Subcutaneous abdominal adipose tissue (tissue), 5 donors: ENCODE measurements at regions not wholly inside any gene's neighbourhood (a gene's known extent, or its start where the extent isn't known, plus 50 kb on each side); places are given as distances from the start of the nearest gene placed in this dataset.
"Not testable (repeated sequence)": the region's sequence is repeated elsewhere in the genome, so short reads cannot be mapped to it uniquely, and the experiment has no call there.

ENCODE experiments used
- H3K27ac ChIP-seq: one replicate; pipeline ENCODE4 v1.7.0; 2013; ENCODE audit warnings: low read depth, mild to moderate bottlenecking, inconsistent platforms, low read length, moderate library complexity
- H3K27me3 ChIP-seq, 5 donors: one replicate each; pipeline ENCODE4 v1.7.0; 2013; ENCODE audit warnings: low read length in 5 of 5, inconsistent platforms in 1 of 5; ENCODE audit not compliant: control insufficient read depth in 5 of 5, insufficient read depth in 4 of 5
- H3K36me3 ChIP-seq, 5 donors: one replicate each; pipeline ENCODE4 v1.7.0; 2013; ENCODE audit warnings: low read length in 5 of 5; ENCODE audit not compliant: control insufficient read depth in 5 of 5, insufficient read depth in 5 of 5
- H3K4me1 ChIP-seq, 5 donors: one replicate each; pipeline ENCODE4 v1.7.0; 2013; ENCODE audit warnings: low read length in 5 of 5, mild to moderate bottlenecking in 3 of 5, moderate library complexity in 1 of 5; ENCODE audit not compliant: control insufficient read depth in 5 of 5, insufficient read depth in 5 of 5
- H3K4me3 ChIP-seq, 5 donors: one replicate each; pipeline ENCODE4 v1.7.0; 2013; ENCODE audit warnings: low read length in 5 of 5, low read depth in 1 of 5
- H3K9ac ChIP-seq, 5 donors: one replicate each; pipeline ENCODE4 v1.7.0; 2013; ENCODE audit warnings: low read length in 5 of 5, mild to moderate bottlenecking in 4 of 5, moderate library complexity in 3 of 5
- H3K9me3 ChIP-seq, 5 donors: one replicate each; pipeline ENCODE4 v1.7.0; 2013; ENCODE audit warnings: low read length in 5 of 5; ENCODE audit not compliant: control insufficient read depth in 5 of 5
- donor health status: healthy.
- donor health status: healthy.
- donor health status: healthy.
- donor health status: healthy.
- donor health status: healthy.

DNA sequence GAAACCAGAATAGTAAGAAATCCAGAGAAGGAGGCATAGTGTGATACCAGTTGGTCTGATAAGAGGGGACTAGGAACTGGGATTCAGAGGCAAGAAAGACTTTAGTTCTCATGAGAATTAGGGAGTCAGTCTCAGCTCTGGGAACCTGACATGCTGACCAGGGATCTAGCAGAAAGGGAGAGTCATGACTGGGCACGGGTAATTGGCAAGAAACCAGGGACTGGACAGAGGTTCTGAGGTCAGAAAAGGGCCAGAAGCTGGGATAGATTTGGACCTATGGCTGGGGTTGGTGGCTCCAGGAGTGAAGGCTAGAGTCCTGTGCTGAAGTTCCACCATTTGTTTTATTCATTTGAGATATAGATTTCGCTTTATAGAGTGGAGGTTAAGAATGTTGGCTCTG, 110.2 kb upstream of the C1GALT1C1 start:
- H3K27me3 ChIP-seq, result peaks cover 0 to 4% (median 0%) of the 10 kb centered on the region in 5 donors
- H3K4me1 ChIP-seq, result peaks cover 0 to 1% (median 0%) of the 10 kb centered on the region in 5 donors
- H3K9me3 ChIP-seq, result no peaks in the 10 kb centered on the region
- no peak overlapping the region for H3K27ac ChIP-seq
- no peak overlapping the region for H3K4me3 ChIP-seq
- H3K9ac ChIP-seq, result no peak overlapping the region
- no peaks in the 10 kb centered on the region for H3K36me3 ChIP-seq

- Histone ChIP-seq H3K27me3 (peaks cover 0 to 5% (median 0%) of the 10 kb centered on the region in 5 donors), H3K4me1 (peaks cover 0 to 4% (median 2%) of the 10 kb centered on the region in 5 donors), H3K36me3 (no peaks in the 10 kb centered on the region), H3K4me3 (no peak overlapping the region), H3K9me3 (no peaks in the 10 kb centered on the region), H3K9ac (no peak overlapping the region), H3K27ac (no peak overlapping the region)
Measured at GRCh38 chrX:120739300-120739699, 109.4 kb upstream of the C1GALT1C1 start.

DNA sequence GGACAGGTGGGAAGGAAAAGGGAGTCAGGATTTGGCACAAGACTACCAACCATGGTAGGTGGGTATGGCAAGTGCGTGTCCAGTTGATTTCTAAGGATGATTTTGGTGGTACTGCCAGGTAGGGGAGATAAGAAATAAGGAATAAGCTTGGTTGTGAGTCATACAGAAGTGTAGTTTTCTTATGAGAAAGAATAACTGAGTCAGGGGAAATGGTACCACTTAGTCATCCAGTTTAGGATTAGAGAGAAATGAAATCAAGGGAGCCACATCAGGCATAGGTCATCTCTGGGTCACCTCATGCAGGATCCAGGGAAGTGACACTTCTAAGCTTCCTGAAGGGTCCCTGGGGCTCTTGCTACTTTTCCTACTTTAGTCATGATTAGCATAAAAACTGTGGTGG, 107.1 kb upstream of the C1GALT1C1 start:
- Histone ChIP-seq H3K27ac (no peak overlapping the region), H3K27me3 (peaks cover 0 to 5% (median 0%) of the 10 kb centered on the region in 5 donors), H3K4me1 (peaks cover 0 to 4% (median 2%) of the 10 kb centered on the region in 5 donors), H3K9me3 (no peaks in the 10 kb centered on the region), H3K9ac (no peak overlapping the region), H3K36me3 (no peaks in the 10 kb centered on the region), H3K4me3 (no peak overlapping the region)

- Histone ChIP-seq H3K27me3 (peaks cover 0 to 3% (median 0%) of the 10 kb centered on the region in 5 donors), H3K27ac (no peak overlapping the region), H3K36me3 (no peaks in the 10 kb centered on the region), H3K4me3 (no peak overlapping the region), H3K9me3 (no peaks in the 10 kb centered on the region), H3K4me1 (peaks cover 0 to 4% (median 2%) of the 10 kb centered on the region in 5 donors), H3K9ac (no peak overlapping the region)
Measured at GRCh38 chrX:120735966-120736365, 106.1 kb upstream of the C1GALT1C1 start.

GRCh38 chrX:120732879-120733278, 103.0 kb upstream of the C1GALT1C1 start:
- Histone ChIP-seq H3K36me3 (no peaks in the 10 kb centered on the region), H3K27me3 (peaks cover 0 to 3% (median 0%) of the 10 kb centered on the region in 5 donors), H3K4me3 (no peak overlapping the region), H3K9ac (no peak overlapping the region), H3K27ac (no peak overlapping the region), H3K9me3 (no peaks in the 10 kb centered on the region), H3K4me1 (peaks cover 0 to 4% (median 2%) of the 10 kb centered on the region in 5 donors)

DNA sequence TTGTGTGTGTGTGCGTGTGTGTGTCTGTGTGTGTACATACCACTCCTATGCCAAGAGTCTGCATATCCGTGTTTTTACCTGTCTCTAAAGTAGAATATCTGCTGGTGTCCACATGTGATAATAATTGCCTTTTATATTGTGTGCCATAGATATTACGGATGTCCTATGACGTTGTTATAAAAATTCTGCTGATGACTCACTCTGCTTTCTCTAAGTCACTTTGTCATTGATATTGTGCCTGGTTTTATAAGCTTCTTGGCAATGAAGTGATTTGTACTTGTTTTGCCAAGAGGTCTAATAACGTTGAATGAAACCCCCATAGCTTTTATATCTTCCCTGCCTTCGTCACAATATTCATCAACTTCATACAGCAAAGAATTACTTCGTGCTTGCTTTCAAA, 102.6 kb upstream of the C1GALT1C1 start:
- Histone ChIP-seq H3K27me3 (peaks cover 0 to 3% (median 0%) of the 10 kb centered on the region in 5 donors), H3K4me3 (no peak overlapping the region), H3K36me3 (no peaks in the 10 kb centered on the region), H3K27ac (no peak overlapping the region), H3K9ac (no peak overlapping the region), H3K9me3 (no peaks in the 10 kb centered on the region), H3K4me1 (peaks cover 0 to 4% (median 2%) of the 10 kb centered on the region in 5 donors)

- Histone ChIP-seq H3K4me1 (peaks cover 0 to 4% (median 2%) of the 10 kb centered on the region in 5 donors), H3K4me3 (no peak overlapping the region), H3K36me3 (no peaks in the 10 kb centered on the region), H3K9me3 (no peaks in the 10 kb centered on the region), H3K27ac (no peak overlapping the region), H3K9ac (no peak overlapping the region), H3K27me3 (peaks cover 0 to 3% (median 0%) of the 10 kb centered on the region in 5 donors)
Measured at GRCh38 chrX:120731386-120731785, 101.5 kb upstream of the C1GALT1C1 start.

GRCh38 chrX:120729506-120730255, 99.8 kb upstream of the C1GALT1C1 start:
- H3K4me1 ChIP-seq, H3K9ac ChIP-seq, H3K27ac ChIP-seq, H3K9me3 ChIP-seq, H3K36me3 ChIP-seq, H3K27me3 ChIP-seq, H3K4me3 ChIP-seq: not testable (repeated sequence)

- Histone ChIP-seq H3K9me3 (no peaks in the 10 kb centered on the region), H3K4me3 (no peak overlapping the region), H3K9ac (no peak overlapping the region), H3K27ac (no peak overlapping the region), H3K27me3 (peaks cover 0 to 2% (median 0%) of the 10 kb centered on the region in 5 donors), H3K36me3 (no peaks in the 10 kb centered on the region), H3K4me1 (no peaks in the 10 kb centered on the region)
Measured at GRCh38 chrX:120727911-120728310, 98.1 kb upstream of the C1GALT1C1 start.

GRCh38 chrX:120727452-120727851, 97.6 kb upstream of the C1GALT1C1 start:
- no peak overlapping the region for H3K27ac ChIP-seq
- no peak overlapping the region for H3K9ac ChIP-seq

More at GRCh38 chrX:120727452-120727851, 97.6 kb upstream of the C1GALT1C1 start:
- no peaks in the 10 kb centered on the region for H3K9me3 ChIP-seq
- peaks cover 0 to 2% (median 0%) of the 10 kb centered on the region in 5 donors for H3K27me3 ChIP-seq
- H3K36me3 ChIP-seq, result no peaks in the 10 kb centered on the region
- no peaks in the 10 kb centered on the region for H3K4me1 ChIP-seq
- no peak overlapping the region for H3K4me3 ChIP-seq
